ENCODE measurements at regions not wholly inside any gene's neighbourhood (a gene's known extent, or its start where the extent isn't known, plus 50 kb on each side); places are given as distances from the start of the nearest gene placed in this dataset.

DNA sequence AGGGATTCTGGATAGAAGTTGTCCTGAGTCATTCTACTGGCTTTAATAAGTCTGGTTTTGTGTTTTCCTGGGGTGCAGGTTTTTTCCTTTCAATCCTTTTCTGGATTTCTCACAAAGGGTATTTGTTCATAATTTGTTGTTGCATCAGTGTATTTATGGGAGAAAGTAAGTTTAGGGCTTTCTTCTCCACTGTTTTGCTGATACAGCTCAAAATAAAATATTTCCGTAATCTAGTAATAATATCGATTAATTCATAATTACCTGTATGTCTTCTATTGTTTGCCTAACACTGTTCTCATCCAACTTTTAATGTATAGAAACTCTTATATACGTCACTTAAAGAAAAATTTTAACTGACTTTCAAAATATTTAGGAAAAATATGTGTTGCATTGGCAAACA, 728.2 kb downstream of the LUZP2 start:
- TF ChIP-seq CTCF (IDR thresholded peaks at IDR 0.05) (no peak), JUN (CRISPR knock-in tag; IDR thresholded peaks at IDR 0.05) (no peak), ERG (CRISPR knock-in tag; IDR thresholded peaks at IDR 0.05) (no peak), NR3C1 (CRISPR knock-in tag; conservative IDR thresholded peaks at IDR 0.05; ENCODE audit: low read depth) (no peak), ETV6 (CRISPR knock-in tag; IDR thresholded peaks at IDR 0.05) (no peak), CREB1 (CRISPR knock-in tag; IDR thresholded peaks at IDR 0.05) (no peak), TEAD4 (CRISPR knock-in tag; IDR thresholded peaks at IDR 0.05) (no peak), CBFB (CRISPR knock-in tag; IDR thresholded peaks at IDR 0.05; ENCODE audit: low read depth) (no peak), SMAD4 (CRISPR knock-in tag; IDR thresholded peaks at IDR 0.05) (no peak), ZNF232 (CRISPR knock-in tag; IDR thresholded peaks at IDR 0.05) (no peak)
- TF ChIP-seq, protein P1, sequence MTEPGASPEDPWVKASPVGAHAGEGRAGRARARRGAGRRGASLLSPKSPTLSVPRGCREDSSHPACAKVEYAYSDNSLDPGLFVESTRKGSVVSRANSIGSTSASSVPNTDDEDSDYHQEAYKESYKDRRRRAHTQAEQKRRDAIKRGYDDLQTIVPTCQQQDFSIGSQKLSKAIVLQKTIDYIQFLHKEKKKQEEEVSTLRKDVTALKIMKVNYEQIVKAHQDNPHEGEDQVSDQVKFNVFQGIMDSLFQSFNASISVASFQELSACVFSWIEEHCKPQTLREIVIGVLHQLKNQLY (CRISPR knock-in tag; IDR thresholded peaks at IDR 0.05): no peak
- TF ChIP-seq, protein P2, sequence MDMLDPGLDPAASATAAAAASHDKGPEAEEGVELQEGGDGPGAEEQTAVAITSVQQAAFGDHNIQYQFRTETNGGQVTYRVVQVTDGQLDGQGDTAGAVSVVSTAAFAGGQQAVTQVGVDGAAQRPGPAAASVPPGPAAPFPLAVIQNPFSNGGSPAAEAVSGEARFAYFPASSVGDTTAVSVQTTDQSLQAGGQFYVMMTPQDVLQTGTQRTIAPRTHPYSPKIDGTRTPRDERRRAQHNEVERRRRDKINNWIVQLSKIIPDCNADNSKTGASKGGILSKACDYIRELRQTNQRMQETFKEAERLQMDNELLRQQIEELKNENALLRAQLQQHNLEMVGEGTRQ (CRISPR knock-in tag; IDR thresholded peaks at IDR 0.05): no peak
- TF ChIP-seq, protein P3, sequence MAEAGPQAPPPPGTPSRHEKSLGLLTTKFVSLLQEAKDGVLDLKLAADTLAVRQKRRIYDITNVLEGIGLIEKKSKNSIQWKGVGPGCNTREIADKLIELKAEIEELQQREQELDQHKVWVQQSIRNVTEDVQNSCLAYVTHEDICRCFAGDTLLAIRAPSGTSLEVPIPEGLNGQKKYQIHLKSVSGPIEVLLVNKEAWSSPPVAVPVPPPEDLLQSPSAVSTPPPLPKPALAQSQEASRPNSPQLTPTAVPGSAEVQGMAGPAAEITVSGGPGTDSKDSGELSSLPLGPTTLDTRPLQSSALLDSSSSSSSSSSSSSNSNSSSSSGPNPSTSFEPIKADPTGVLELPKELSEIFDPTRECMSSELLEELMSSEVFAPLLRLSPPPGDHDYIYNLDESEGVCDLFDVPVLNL (CRISPR knock-in tag; IDR thresholded peaks at IDR 0.05; ENCODE audit: borderline replicate concordance, low read depth): no peak
